ENCODE measurements at regions not wholly inside any gene's neighbourhood (a gene's known extent, or its start where the extent isn't known, plus 50 kb on each side); places are given as distances from the start of the nearest gene placed in this dataset.
A peak's percentile ranks its signal among the peaks of the same experiment; 100 is the strongest.

GRCh38 chr3:150080058-150080730 lies 109.5 kb upstream of the PFN2 start:
- no peak for DNase-seq

- DNase-seq = peak; percentile 87
Observed at GRCh38 chr3:150079029-150079739, 108.5 kb upstream of the PFN2 start.

- no peak for DNase-seq
Observed at GRCh38 chr3:150077581-150078247, 107.0 kb upstream of the PFN2 start.

- DNase-seq = no peak
Observed at GRCh38 chr3:150077107-150077506, 106.4 kb upstream of the PFN2 start.

GRCh38 chr3:150076443-150076842 lies 105.7 kb upstream of the PFN2 start:
- DNase-seq = no peak

GRCh38 chr3:150075417-150075865 lies 104.7 kb upstream of the PFN2 start:
- no peak for DNase-seq

GRCh38 chr3:150074697-150075416 lies 104.2 kb upstream of the PFN2 start:
- no peak for DNase-seq

GRCh38 chr3:150074277-150074676 lies 103.6 kb upstream of the PFN2 start:
- no peak for DNase-seq

- DNase-seq = no peak
Observed at GRCh38 chr3:150073513-150073912, 102.8 kb upstream of the PFN2 start.

GRCh38 chr3:150073031-150073430 lies 102.3 kb upstream of the PFN2 start:
- DNase-seq = no peak

- DNase-seq = no peak
Observed at GRCh38 chr3:150072576-150072975, 101.9 kb upstream of the PFN2 start.

GRCh38 chr3:150070271-150070670 lies 99.6 kb upstream of the PFN2 start:
- DNase-seq = no peak

- no peak for DNase-seq
Observed at GRCh38 chr3:150069633-150070032, 98.9 kb upstream of the PFN2 start.

GRCh38 chr3:150069154-150069527 lies 98.4 kb upstream of the PFN2 start:
- no peak for DNase-seq

GRCh38 chr3:150068440-150069153 lies 97.9 kb upstream of the PFN2 start:
- DNase-seq = no peak

GRCh38 chr3:150067561-150067960 lies 96.9 kb upstream of the PFN2 start:
- no peak for DNase-seq

- no peak for DNase-seq
Observed at GRCh38 chr3:150064971-150065370, 94.3 kb upstream of the PFN2 start.

- no peak for DNase-seq
Observed at GRCh38 chr3:150063237-150063636, 92.5 kb upstream of the PFN2 start.

- no peak for DNase-seq
Observed at GRCh38 chr3:150062492-150062891, 91.8 kb upstream of the PFN2 start.

- peak; percentile 75 for DNase-seq
Observed at GRCh38 chr3:150061288-150062024, 90.8 kb upstream of the PFN2 start.

- DNase-seq = no peak
Observed at GRCh38 chr3:150059729-150060128, 89.0 kb upstream of the PFN2 start.

GRCh38 chr3:150059241-150059640 lies 88.5 kb upstream of the PFN2 start:
- DNase-seq = no peak
